IMR-90 (cell line): ENCODE measurements at regions not wholly inside any gene's neighbourhood (a gene's known extent, or its start where the extent isn't known, plus 50 kb on each side); places are given as distances from the start of the nearest gene placed in this dataset.

Source experiments
- ATAC-seq: fragments of 200-7000 bp; cut with Tn5 transposase; 2 replicates; pipeline ENCODE4 v1.9.1; 2020; ENCODE audit warnings: low read depth, mild to moderate bottlenecking, moderate library complexity
- BruUV-seq: library from RNA; stranded (reverse); fragments of 400-500 nt; replicated peaks from 2 replicates; lab custom pipeline; 2021; lab: Mats Ljungman, UMichigan
- CTCF ChIA-PET: fragments of 300-600 bp; formaldehyde crosslinking; extraction: SDS; loops from one replicate; lab custom pipeline; 2021; ENCODE audit warnings: antibody characterized with exemption; lab: Yijun Ruan, JAX
- POLR2A ChIA-PET: fragments of 300-600 bp; sonication (Branson Sonifier 250); formaldehyde crosslinking; loops from one replicate; lab custom pipeline; 2022; ENCODE audit warnings: antibody characterized with exemption; ENCODE audit not compliant: unreplicated experiment; lab: Charles Lee
- DNase-seq: peaks from one replicate; pipeline ENCODE4 v3.0.0; 2013
- H2AFZ ChIP-seq: replicated peaks from 2 replicates; pipeline ENCODE3; 2013; ENCODE audit warnings: low read length, mild to moderate bottlenecking; ENCODE audit not compliant: poor library complexity
- H2AK5ac ChIP-seq: 2 replicates; pipeline ENCODE4 v1.6.1; 2013; ENCODE audit warnings: low read depth, low read length, inconsistent platforms
- H2AK9ac ChIP-seq: replicated peaks from 2 replicates; pipeline ENCODE3; 2013; ENCODE audit warnings: mild to moderate bottlenecking, low read depth, low read length, moderate library complexity; ENCODE audit not compliant: poor library complexity
- H2BK120ac ChIP-seq: 2 replicates; pipeline ENCODE4 v1.6.1; 2013; ENCODE audit warnings: low read depth, low read length, inconsistent platforms
- H2BK15ac ChIP-seq: 3 replicates; pipeline ENCODE4 v1.6.1; 2013; ENCODE audit warnings: low read depth, low read length, inconsistent platforms
- H2BK20ac ChIP-seq: 2 replicates; pipeline ENCODE4 v1.6.1; 2013; ENCODE audit warnings: low read depth, mild to moderate bottlenecking, inconsistent platforms, low read length, moderate library complexity
- H2BK5ac ChIP-seq: 2 replicates; pipeline ENCODE4 v1.6.1; 2013; ENCODE audit warnings: mild to moderate bottlenecking, low read depth, low read length, inconsistent platforms; ENCODE audit not compliant: poor library complexity, severe bottlenecking
- H3K14ac ChIP-seq: replicated peaks from 2 replicates; pipeline ENCODE4 v1.6.1; 2013; ENCODE audit warnings: low read depth, low read length, inconsistent platforms
- H3K18ac ChIP-seq: 2 replicates; pipeline ENCODE4 v1.6.1; 2013; ENCODE audit warnings: low read depth, low read length, control low read depth
- H3K23ac ChIP-seq: 2 replicates; pipeline ENCODE4 v1.6.1; 2013; ENCODE audit warnings: low read depth, low read length, inconsistent platforms
- H3K27ac ChIP-seq: 2 replicates; pipeline ENCODE4 v1.5.1; 2013; ENCODE audit warnings: mild to moderate bottlenecking, control low read depth, low read length; ENCODE audit not compliant: insufficient read depth
- H3K27me3 ChIP-seq: 2 replicates; pipeline ENCODE4 v1.6.1; 2013; ENCODE audit warnings: low read length; ENCODE audit not compliant: control insufficient read depth, insufficient read depth
- H3K36me3 ChIP-seq: 2 replicates; pipeline ENCODE4 v1.6.1; 2013; ENCODE audit warnings: low read length, mixed read lengths; ENCODE audit not compliant: control insufficient read depth, insufficient read depth
- H3K4ac ChIP-seq: 2 replicates; pipeline ENCODE4 v1.6.1; 2013; ENCODE audit warnings: low read depth, low read length, inconsistent platforms
- H3K4me1 ChIP-seq: 2 replicates; pipeline ENCODE4 v1.6.1; 2013; ENCODE audit warnings: low read length, mixed read lengths; ENCODE audit not compliant: control insufficient read depth, insufficient read depth
- H3K4me2 ChIP-seq: 2 replicates; pipeline ENCODE4 v1.6.1; 2013; ENCODE audit warnings: low read depth, mild to moderate bottlenecking, control low read depth, low read length, moderate library complexity
- H3K4me3 ChIP-seq: 2 replicates; pipeline ENCODE4 v1.5.1; 2013; ENCODE audit warnings: low read depth, mild to moderate bottlenecking, control low read depth, low read length, moderate library complexity; ENCODE audit not compliant: insufficient read depth
- H3K56ac ChIP-seq: 2 replicates; pipeline ENCODE4 v1.6.1; 2013; ENCODE audit warnings: low read length, inconsistent platforms; ENCODE audit not compliant: insufficient read depth; ENCODE audit errors: extremely low read depth
- H3K79me1 ChIP-seq, 2 experiments: 2 replicates each; pipeline ENCODE4 v1.6.1; 2013; ENCODE audit warnings: low read length in 2 of 2, inconsistent platforms in 1 of 2, low read depth in 1 of 2
- H3K9ac ChIP-seq: 2 replicates; pipeline ENCODE4 v1.6.1; 2013; ENCODE audit warnings: low read depth, low read length, control low read depth
- H3K9me1 ChIP-seq: 2 replicates; pipeline ENCODE4 v1.6.1; 2013; ENCODE audit warnings: low read length, inconsistent platforms; ENCODE audit not compliant: insufficient read depth
- H3K9me3 ChIP-seq: 2 replicates; pipeline ENCODE4 v1.6.1; 2013; ENCODE audit warnings: low read length; ENCODE audit not compliant: control insufficient read depth, insufficient read depth
- H4K20me1 ChIP-seq: 2 replicates; pipeline ENCODE4 v1.6.1; 2013; ENCODE audit warnings: low read length, inconsistent platforms; ENCODE audit not compliant: insufficient read depth
- H4K5ac ChIP-seq: 2 replicates; pipeline ENCODE4 v1.6.1; 2013; ENCODE audit warnings: mild to moderate bottlenecking, low read depth, low read length, control low read depth
- H4K8ac ChIP-seq, 2 experiments: 2 replicates each; pipeline ENCODE4 v1.6.1; 2013; ENCODE audit warnings: low read depth in 2 of 2, low read length in 2 of 2, control low read depth in 1 of 2, inconsistent platforms in 1 of 2
- H4K91ac ChIP-seq: 2 replicates; pipeline ENCODE4 v1.6.1; 2013; ENCODE audit warnings: low read depth, low read length, inconsistent platforms; ENCODE audit not compliant: insufficient read depth
- BHLHE40 ChIP-seq: fragments of 150-350 bp; IDR thresholded peaks from 2 replicates; pipeline ENCODE4 v1.6.1; 2016; ENCODE audit warnings: mild to moderate bottlenecking, low read depth, low read length
- MAFK ChIP-seq: IDR thresholded peaks from 2 replicates; pipeline ENCODE4 v1.6.1; 2012; ENCODE audit warnings: low read depth, low read length, improper control_type of control experiment
- MXI1 ChIP-seq: IDR thresholded peaks from 2 replicates; pipeline ENCODE4 v1.6.1; 2012; ENCODE audit warnings: low read depth, mild to moderate bottlenecking, low read length, moderate library complexity, borderline replicate concordance
- NFE2L2 ChIP-seq: fragments of 150-350 bp; IDR thresholded peaks from 2 replicates; pipeline ENCODE4 v1.6.1; 2016; ENCODE audit warnings: low read depth, mild to moderate bottlenecking, low read length
- POLR2A ChIP-seq: IDR thresholded peaks from 2 replicates; pipeline ENCODE4 v1.6.1; 2012; ENCODE audit warnings: mild to moderate bottlenecking, low read depth, low read length
- RAD21 ChIP-seq: IDR thresholded peaks from 2 replicates; pipeline ENCODE4 v1.6.1; 2012; ENCODE audit warnings: low read length, improper control_type of control experiment
- RCOR1 ChIP-seq: IDR thresholded peaks from 2 replicates; pipeline ENCODE4 v1.6.1; 2012; ENCODE audit warnings: mild to moderate bottlenecking, low read length, improper control_type of control experiment; ENCODE audit not compliant: insufficient replicate concordance
- whole genome bisulfite sequencing, 2 experiments: methylation state at CpG; one replicate each; pipeline versions ENCODE4 v1.1.5 to v1.1.7; 2013; ENCODE audit warnings: missing lambda C conversion rate in 2 of 2; ENCODE audit not compliant: insufficient read length in 1 of 2; ENCODE audit errors: extremely low coverage in 2 of 2; 5-methylcytosine and 5-hydroxymethylcytosine counted together
- dilution Hi-C: fragments of 300-500 bp; cut with HindIII; formaldehyde crosslinking; loops from one replicate; pipeline ENCODE4 v1.14.3; 2018; ENCODE audit warnings: low sequenced_read_pairs; ENCODE audit not compliant: unreplicated experiment
- in situ Hi-C: fragments of 300-500 bp; cut with MboI; formaldehyde crosslinking; loops from 3 replicates; pipeline ENCODE4 v1.14.3; 2019; ENCODE audit warnings: low sequenced_read_pairs, inconsistent platforms, mixed read lengths
- intact Hi-C: fragments of 100-400 bp; cut with micrococcal nuclease; formaldehyde crosslinking; loops from 2 replicates; pipeline ENCODE4 v1.10.0; 2022

DNA sequence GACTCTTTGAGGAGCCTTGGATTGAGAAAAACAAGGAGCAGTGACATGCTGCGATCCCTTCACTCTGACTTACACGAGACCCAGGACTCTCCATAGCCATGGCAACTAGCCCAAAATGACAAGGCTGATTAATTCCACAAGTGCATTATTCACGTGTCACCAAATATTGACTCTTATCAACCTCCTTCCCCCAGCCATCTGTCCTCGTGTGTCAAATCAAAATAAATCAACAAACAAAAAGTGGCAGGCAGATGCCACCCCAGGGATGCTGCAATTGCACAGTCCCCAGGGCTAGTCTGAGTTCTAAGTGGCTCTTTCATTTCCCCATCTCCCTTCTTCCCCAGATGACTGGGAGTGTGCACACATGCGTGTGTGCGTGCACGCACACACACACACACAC, 104.9 kb downstream of the AQP9 start:
- Histone ChIP-seq H2BK15ac (no peak overlapping the region), H2AK9ac (no peak overlapping the region), H3K4ac (no peak overlapping the region), H3K56ac (no peak overlapping the region), H3K4me2 (no peak overlapping the region), H3K14ac (no peak overlapping the region; the same call in 1 of the 2 replicates), H3K9me1 (no peaks in the 10 kb centered on the region), H3K18ac (no peak overlapping the region), H2BK5ac (no peak overlapping the region), H2AK5ac (no peak overlapping the region), H3K27me3 (no peaks in the 10 kb centered on the region), H3K36me3 (no peaks in the 10 kb centered on the region), H2BK120ac (no peak overlapping the region), H3K27ac (no peak overlapping the region), H3K4me3 (no peak overlapping the region), H4K20me1 (no peaks in the 10 kb centered on the region), H3K79me1 (no peaks in the 10 kb centered on the region), H3K9me3 (no peaks in the 10 kb centered on the region), H4K5ac (no peak overlapping the region), H2AFZ (no peak overlapping the region), H3K4me1 (no peaks in the 10 kb centered on the region), H4K91ac (no peak overlapping the region), H2BK20ac (no peak overlapping the region), H3K9ac (no peak overlapping the region), H3K23ac (no peak overlapping the region), H4K8ac (no peak overlapping the region)
- ChIA-PET CTCF (interaction anchor here (1.4 kb wide), 1 partner anchor 15 kb away, joined by 4 read pairs; no protein-coding TSS in a partner anchor), POLR2A (no interaction called here)
- BruUV-seq = no TSS peak
- dilution Hi-C loops = no loop called here
- WGBS, 2 experiments = 55% methylated on average over 2 of the region's 7 CpGs; no CpG with 5 or more reads in 1 of the 2 experiments
- DNase-seq (no peak), ATAC-seq (no peak)
- in situ Hi-C loops = loop anchor here (25.0 kb wide), 1 partner anchor 519 kb away; the partner anchor contains the start of gene MINDY2
- TF ChIP-seq POLR2A (no peak), NFE2L2 (no peak), RAD21 (no peak), MXI1 (no peak), RCOR1 (no peak), MAFK (no peak), BHLHE40 (no peak)
- intact Hi-C loops = no loop called here
